ENCODE measurements at regions not wholly inside any gene's neighbourhood (a gene's known extent, or its start where the extent isn't known, plus 50 kb on each side); places are given as distances from the start of the nearest gene placed in this dataset.
"Not testable (repeated sequence)": the region's sequence is repeated elsewhere in the genome, so short reads cannot be mapped to it uniquely, and the experiment has no call there.

- peak; percentile 13 for DNase-seq
Measured at GRCh38 chr10:35822316-35822715, 180.2 kb upstream of the FZD8 start.

GRCh38 chr10:35821339-35821911 is 179.3 kb upstream of the FZD8 start:
- no peak for DNase-seq

GRCh38 chr10:35819736-35820135 is 177.6 kb upstream of the FZD8 start:
- no peak for DNase-seq

GRCh38 chr10:35819011-35819410 is 176.9 kb upstream of the FZD8 start:
- no peak for DNase-seq

GRCh38 chr10:35817109-35817508 is 175.0 kb upstream of the FZD8 start:
- DNase-seq = not testable (repeated sequence)

- DNase-seq = no peak
Measured at GRCh38 chr10:35813219-35813618, 171.1 kb upstream of the FZD8 start.

- DNase-seq = no peak
Measured at GRCh38 chr10:35808344-35808743, 166.2 kb upstream of the FZD8 start.

GRCh38 chr10:35803046-35803445 is 160.9 kb upstream of the FZD8 start:
- no peak for DNase-seq

- no peak for DNase-seq
Measured at GRCh38 chr10:35797187-35797586, 155.1 kb upstream of the FZD8 start.

GRCh38 chr10:35795131-35795824 is 153.2 kb upstream of the FZD8 start:
- peak; percentile 5 for DNase-seq

- no peak for DNase-seq
Measured at GRCh38 chr10:35794703-35795102, 152.6 kb upstream of the FZD8 start.

GRCh38 chr10:35792291-35792690 is 150.2 kb upstream of the FZD8 start:
- no peak for DNase-seq

- DNase-seq = peak; percentile 19
Measured at GRCh38 chr10:35789996-35790395, 147.9 kb upstream of the FZD8 start.

GRCh38 chr10:35784751-35785150 is 142.7 kb upstream of the FZD8 start:
- no peak for DNase-seq

GRCh38 chr10:35783305-35783838 is 141.3 kb upstream of the FZD8 start:
- no peak for DNase-seq

GRCh38 chr10:35781643-35782035 is 139.5 kb upstream of the FZD8 start:
- no peak for DNase-seq

GRCh38 chr10:35780970-35781642 is 139.0 kb upstream of the FZD8 start:
- no peak for DNase-seq

GRCh38 chr10:35778306-35778705 is 136.2 kb upstream of the FZD8 start:
- DNase-seq = no peak

- not testable (repeated sequence) for DNase-seq
Measured at GRCh38 chr10:35776557-35776956, 134.5 kb upstream of the FZD8 start.

GRCh38 chr10:35774109-35774508 is 132.0 kb upstream of the FZD8 start:
- no peak for DNase-seq

- DNase-seq = no peak
Measured at GRCh38 chr10:35770817-35771355, 128.8 kb upstream of the FZD8 start.

GRCh38 chr10:35769795-35770194 is 127.7 kb upstream of the FZD8 start:
- DNase-seq = no peak

- DNase-seq = no peak
Measured at GRCh38 chr10:35768731-35769130, 126.6 kb upstream of the FZD8 start.

- DNase-seq = no peak
Measured at GRCh38 chr10:35768011-35768410, 125.9 kb upstream of the FZD8 start.

All from fibroblast of skin of back (primary cell).